ENCODE measurements at regions not wholly inside any gene's neighbourhood (a gene's known extent, or its start where the extent isn't known, plus 50 kb on each side); places are given as distances from the start of the nearest gene placed in this dataset.
"Not testable (repeated sequence)": the region's sequence is repeated elsewhere in the genome, so short reads cannot be mapped to it uniquely, and the experiment has no call there.

DNA sequence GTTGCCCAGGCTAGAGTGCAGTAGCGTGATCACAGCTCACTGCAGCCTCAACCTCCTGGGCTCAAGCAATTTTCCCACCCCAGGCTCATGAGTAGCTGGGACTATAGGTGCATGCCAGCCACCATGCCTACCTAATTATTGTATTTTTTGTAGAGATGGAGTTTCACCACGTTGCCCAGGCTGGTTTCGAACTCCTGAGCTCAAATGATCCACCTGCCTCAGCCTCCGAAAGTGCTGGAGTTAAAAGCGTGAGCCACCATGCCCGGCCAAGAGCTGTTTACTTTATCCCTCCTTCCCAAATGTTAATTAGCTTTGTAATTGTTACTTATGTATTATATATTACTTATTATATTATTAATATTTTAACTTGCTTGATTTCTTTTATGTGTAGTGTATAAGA, 70.1 kb upstream of the TPTE start:
- TF ChIP-seq, protein P1, sequence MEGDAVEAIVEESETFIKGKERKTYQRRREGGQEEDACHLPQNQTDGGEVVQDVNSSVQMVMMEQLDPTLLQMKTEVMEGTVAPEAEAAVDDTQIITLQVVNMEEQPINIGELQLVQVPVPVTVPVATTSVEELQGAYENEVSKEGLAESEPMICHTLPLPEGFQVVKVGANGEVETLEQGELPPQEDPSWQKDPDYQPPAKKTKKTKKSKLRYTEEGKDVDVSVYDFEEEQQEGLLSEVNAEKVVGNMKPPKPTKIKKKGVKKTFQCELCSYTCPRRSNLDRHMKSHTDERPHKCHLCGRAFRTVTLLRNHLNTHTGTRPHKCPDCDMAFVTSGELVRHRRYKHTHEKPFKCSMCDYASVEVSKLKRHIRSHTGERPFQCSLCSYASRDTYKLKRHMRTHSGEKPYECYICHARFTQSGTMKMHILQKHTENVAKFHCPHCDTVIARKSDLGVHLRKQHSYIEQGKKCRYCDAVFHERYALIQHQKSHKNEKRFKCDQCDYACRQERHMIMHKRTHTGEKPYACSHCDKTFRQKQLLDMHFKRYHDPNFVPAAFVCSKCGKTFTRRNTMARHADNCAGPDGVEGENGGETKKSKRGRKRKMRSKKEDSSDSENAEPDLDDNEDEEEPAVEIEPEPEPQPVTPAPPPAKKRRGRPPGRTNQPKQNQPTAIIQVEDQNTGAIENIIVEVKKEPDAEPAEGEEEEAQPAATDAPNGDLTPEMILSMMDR (IDR thresholded peaks at IDR 0.05), result not testable (repeated sequence)
- TF ChIP-seq POLR2AphosphoS5 (IDR thresholded peaks at IDR 0.05), result not testable (repeated sequence)

Data from prostate gland (tissue), 2 donors.